T-cell (primary cell): ENCODE measurements at regions not wholly inside any gene's neighbourhood (a gene's known extent, or its start where the extent isn't known, plus 50 kb on each side); places are given as distances from the start of the nearest gene placed in this dataset.
"Not testable (repeated sequence)": the region's sequence is repeated elsewhere in the genome, so short reads cannot be mapped to it uniquely, and the experiment has no call there.

Experiments
- ATAC-seq, 4 experiments: fragments of 200-7000 bp in 3 of 4; fragments of 150-1000 bp in 1 of 4; cut with Tn5 transposase; replicated peaks in 1 of 4; 1 replicate in 3 of 4; 2 replicates in 1 of 4; pipeline ENCODE4 v1.10.0; 2021; ENCODE audit warnings: moderate library complexity in 3 of 4, mild to moderate bottlenecking in 2 of 4, moderate number of reproducible peaks in 1 of 4
- CTCF ChIA-PET, 2 donors: fragments of 300-600 bp; sonication (Branson Sonifier 250); formaldehyde crosslinking; loops; one replicate each; lab custom pipeline; 2022; ENCODE audit warnings: antibody characterized with exemption in 2 of 2; lab: Charles Lee
- POLR2A ChIA-PET, 2 donors: fragments of 300-600 bp; sonication (Branson Sonifier 250); formaldehyde crosslinking; loops; one replicate each; lab custom pipeline; 2022; ENCODE audit warnings: antibody characterized with exemption in 2 of 2; lab: Charles Lee
- DNase-seq, 35 experiments: peaks; one replicate each; pipeline versions ENCODE4 v3.0.0 to v3.0.0-alpha.2; 2013 to 2023
- H3K27ac ChIP-seq: one replicate; pipeline ENCODE4 v1.5.1; 2013; ENCODE audit warnings: low read length
- H3K27me3 ChIP-seq, 2 experiments: replicated peaks in 1 of 2; 1 replicate in 1 of 2; 2 replicates in 1 of 2; pipeline versions ENCODE4 v1.6.1 to v1.7.0; 2013; ENCODE audit warnings: low read length in 1 of 2, mixed read lengths in 1 of 2; ENCODE audit not compliant: control insufficient read depth in 2 of 2, insufficient read depth in 2 of 2; ENCODE audit errors: extremely low read depth in 1 of 2
- H3K36me3 ChIP-seq, 2 donors: 1 replicate in 1 of 2; 2 replicates in 1 of 2; pipeline versions ENCODE4 v1.6.1 to v1.7.0; 2013; ENCODE audit warnings: low read length in 1 of 2; ENCODE audit not compliant: control insufficient read depth in 2 of 2, insufficient read depth in 1 of 2; ENCODE audit errors: extremely low read depth in 1 of 2
- H3K4me1 ChIP-seq, 2 experiments: 1 replicate in 1 of 2; 2 replicates in 1 of 2; pipeline versions ENCODE4 v1.6.1 to v1.7.0; 2013; ENCODE audit warnings: low read length in 2 of 2, mixed read lengths in 1 of 2; ENCODE audit not compliant: insufficient read depth in 2 of 2, control insufficient read depth in 1 of 2; ENCODE audit errors: extremely low read depth in 1 of 2
- H3K4me3 ChIP-seq, 2 donors: 1 replicate in 1 of 2; 2 replicates in 1 of 2; pipeline versions ENCODE4 v1.5.1 to v1.7.0; 2013; ENCODE audit warnings: mild to moderate bottlenecking in 2 of 2, low read length in 1 of 2, moderate library complexity in 1 of 2; ENCODE audit not compliant: control insufficient read depth in 1 of 2; ENCODE audit errors: extremely low read depth in 1 of 2
- H3K9me3 ChIP-seq: 2 replicates; pipeline ENCODE4 v1.7.0; 2013
- H3K27ac Mint-ChIP-seq, 2 donors: one replicate each; pipeline ENCODE4 v1.8.0; 2020 to 2021; ENCODE audit warnings: mild to moderate bottlenecking in 2 of 2, mixed read lengths in 2 of 2
- H3K27me3 Mint-ChIP-seq, 2 donors: one replicate each; pipeline ENCODE4 v1.8.0; 2021 to 2022; ENCODE audit warnings: mixed read lengths in 2 of 2
- H3K36me3 Mint-ChIP-seq: one replicate; pipeline ENCODE4 v1.8.0; 2021; ENCODE audit warnings: mixed read lengths
- H3K4me1 Mint-ChIP-seq, 3 donors: one replicate each; pipeline ENCODE4 v1.8.0; 2020 to 2022; ENCODE audit warnings: mixed read lengths in 3 of 3, mild to moderate bottlenecking in 1 of 3
- H3K4me3 Mint-ChIP-seq, 3 donors: one replicate each; pipeline ENCODE4 v1.8.0; 2020 to 2022; ENCODE audit warnings: mild to moderate bottlenecking in 3 of 3, mixed read lengths in 3 of 3, moderate library complexity in 3 of 3
- H3K9me3 Mint-ChIP-seq, 3 donors: one replicate each; pipeline ENCODE4 v1.8.0; 2020 to 2022; ENCODE audit warnings: mixed read lengths in 3 of 3
- WGBS: methylation state at CpG from one replicate; pipeline ENCODE4 v1.1.5; 2013; ENCODE audit warnings: missing lambda C conversion rate; ENCODE audit not compliant: insufficient coverage; 5-methylcytosine and 5-hydroxymethylcytosine counted together

- H3K9me3 Mint-ChIP-seq = peaks cover 0 to 3% (median 0%) of the 10 kb centered on the region in 3 donors
- ATAC-seq (no peak), DNase-seq (no peak)
- H3K4me3 Mint-ChIP-seq = no peak overlapping the region
- peaks cover 0 to 5% (median 2%) of the 10 kb centered on the region in 3 donors for H3K4me1 Mint-ChIP-seq
- no peaks in the 10 kb centered on the region for H3K36me3 Mint-ChIP-seq
- H3K27me3 Mint-ChIP-seq = no peaks in the 10 kb centered on the region
- Histone ChIP-seq H3K9me3 (no peaks in the 10 kb centered on the region), H3K4me3 (no peak overlapping the region), H3K4me1 (no peaks in the 10 kb centered on the region), H3K27ac (no peak overlapping the region), H3K36me3 (no peaks in the 10 kb centered on the region), H3K27me3 (peaks cover 0 to 2% of the 10 kb centered on the region in 2 experiments)
- H3K27ac Mint-ChIP-seq = no peak overlapping the region
- CTCF ChIA-PET = no interaction called here
- POLR2A ChIA-PET = no interaction called here
Measured at GRCh38 chr21:15127437-15127836, 62.6 kb upstream of the NRIP1 start.

DNA sequence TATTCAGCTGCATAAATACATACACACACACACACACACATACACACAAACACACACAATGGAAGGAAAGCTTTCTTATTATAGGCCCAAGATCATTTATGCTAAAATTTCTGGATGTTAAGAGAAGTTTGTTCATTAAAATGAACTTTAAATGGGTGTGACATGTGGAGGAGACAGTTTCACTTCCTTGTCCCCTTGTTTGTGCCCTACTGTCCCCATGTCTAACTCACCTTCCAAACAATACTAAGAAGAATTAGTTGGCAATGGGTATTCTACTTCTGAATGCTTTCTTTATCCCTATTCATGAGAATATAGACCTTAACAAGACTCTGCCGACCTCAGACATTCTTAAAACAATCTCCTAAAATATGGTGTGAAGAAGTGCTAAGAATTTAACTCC is 63.5 kb upstream of the NRIP1 start:
- H3K9me3 Mint-ChIP-seq = peaks cover 0 to 3% (median 0%) of the 10 kb centered on the region in 3 donors
- ChIA-PET CTCF (no interaction called here), POLR2A (interaction anchor here in 1 of 2 donors (0.6 kb wide), 1 partner anchor 21 kb away, joined by 3 read pairs; no protein-coding TSS in a partner anchor)
- no peaks in the 10 kb centered on the region for H3K36me3 Mint-ChIP-seq
- H3K4me1 ChIP-seq = no peaks in the 10 kb centered on the region
- no peaks in the 10 kb centered on the region for H3K9me3 ChIP-seq
- no peak overlapping the region for H3K4me3 ChIP-seq
- ATAC-seq (no peak), DNase-seq (no peak)
- H3K27me3 ChIP-seq = peaks cover 0 to 2% of the 10 kb centered on the region in 2 experiments
- H3K4me1 Mint-ChIP-seq = peaks cover 0 to 5% (median 2%) of the 10 kb centered on the region in 3 donors
- WGBS = no CpG with 5 or more reads among the region's 1 CpG
- no peaks in the 10 kb centered on the region for H3K36me3 ChIP-seq
- H3K27me3 Mint-ChIP-seq = no peaks in the 10 kb centered on the region
- no peak overlapping the region for H3K27ac Mint-ChIP-seq
- H3K4me3 Mint-ChIP-seq = no peak overlapping the region
- H3K27ac ChIP-seq = no peak overlapping the region

- H3K4me1 ChIP-seq, H3K27ac ChIP-seq, POLR2A ChIA-PET, H3K4me1 Mint-ChIP-seq, H3K4me3 Mint-ChIP-seq, H3K27me3 ChIP-seq, CTCF ChIA-PET, H3K9me3 Mint-ChIP-seq, H3K36me3 ChIP-seq, ATAC-seq, H3K27me3 Mint-ChIP-seq, H3K27ac Mint-ChIP-seq, H3K9me3 ChIP-seq, H3K4me3 ChIP-seq, H3K36me3 Mint-ChIP-seq: not testable (repeated sequence)
- DNase-seq = peak in 1 of 35 experiments; percentile 4
Measured at GRCh38 chr21:15128714-15129113, 63.9 kb upstream of the NRIP1 start.

- H3K36me3 ChIP-seq = no peaks in the 10 kb centered on the region
- H3K4me3 Mint-ChIP-seq = no peak overlapping the region
- CTCF ChIA-PET = interaction anchor here in 1 of 2 donors (0.5 kb wide), 1 partner anchor 83 kb away, joined by 3 read pairs; no protein-coding TSS in a partner anchor
Measured at GRCh38 chr21:15130326-15130725, 65.5 kb upstream of the NRIP1 start.

DNA sequence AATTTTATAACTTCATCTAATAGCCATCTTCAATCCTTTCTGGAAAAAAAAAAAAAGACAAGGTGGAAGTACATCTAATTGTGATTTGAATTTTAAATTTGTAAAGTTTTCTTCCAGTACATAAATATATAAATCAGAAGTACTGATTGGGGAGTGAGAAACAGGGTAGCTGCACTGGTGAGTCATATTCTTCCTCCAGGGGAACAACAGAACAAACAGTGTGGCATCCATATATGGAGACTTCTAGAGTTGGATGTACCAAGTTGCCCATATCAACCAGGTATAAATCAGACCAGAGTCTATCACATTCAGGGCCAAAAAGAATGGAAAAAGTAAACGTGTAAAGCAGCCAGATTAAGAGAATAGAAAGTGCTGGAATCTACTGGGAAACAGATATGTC is 66.0 kb upstream of the NRIP1 start:
- WGBS = no CpG with 5 or more reads among the region's 1 CpG
- Mint-ChIP-seq H3K27ac (no peak overlapping the region), H3K4me3 (no peak overlapping the region), H3K4me1 (peaks cover 0 to 5% (median 2%) of the 10 kb centered on the region in 3 donors), H3K27me3 (no peaks in the 10 kb centered on the region), H3K36me3 (no peaks in the 10 kb centered on the region), H3K9me3 (peaks cover 0 to 3% (median 0%) of the 10 kb centered on the region in 3 donors)
- no peak for ATAC-seq
- H3K4me3 ChIP-seq = no peak overlapping the region
- peaks cover 0 to 2% of the 10 kb centered on the region in 2 experiments for H3K27me3 ChIP-seq
- no peaks in the 10 kb centered on the region for H3K9me3 ChIP-seq
- no peak for DNase-seq
- H3K36me3 ChIP-seq = no peaks in the 10 kb centered on the region
- H3K27ac ChIP-seq = no peak overlapping the region
- ChIA-PET POLR2A (no interaction called here), CTCF (no interaction called here)
- H3K4me1 ChIP-seq = no peaks in the 10 kb centered on the region

More at GRCh38 chr21:15130326-15130725, 65.5 kb upstream of the NRIP1 start:
- WGBS = 71% methylated on average over 5 of the region's 6 CpGs
- no peak overlapping the region for H3K27ac ChIP-seq
- peaks cover 0 to 5% (median 2%) of the 10 kb centered on the region in 3 donors for H3K4me1 Mint-ChIP-seq
- no peaks in the 10 kb centered on the region for H3K27me3 Mint-ChIP-seq
- peaks cover 0 to 3% (median 0%) of the 10 kb centered on the region in 3 donors for H3K9me3 Mint-ChIP-seq
- H3K36me3 Mint-ChIP-seq = no peaks in the 10 kb centered on the region
- POLR2A ChIA-PET = no interaction called here
- ATAC-seq = no peak
- H3K27me3 ChIP-seq = peaks cover 0 to 2% of the 10 kb centered on the region in 2 experiments
- H3K4me1 ChIP-seq = no peaks in the 10 kb centered on the region
- H3K9me3 ChIP-seq = no peaks in the 10 kb centered on the region
- H3K27ac Mint-ChIP-seq = no peak overlapping the region
- no peak for DNase-seq
- no peak overlapping the region for H3K4me3 ChIP-seq

DNA sequence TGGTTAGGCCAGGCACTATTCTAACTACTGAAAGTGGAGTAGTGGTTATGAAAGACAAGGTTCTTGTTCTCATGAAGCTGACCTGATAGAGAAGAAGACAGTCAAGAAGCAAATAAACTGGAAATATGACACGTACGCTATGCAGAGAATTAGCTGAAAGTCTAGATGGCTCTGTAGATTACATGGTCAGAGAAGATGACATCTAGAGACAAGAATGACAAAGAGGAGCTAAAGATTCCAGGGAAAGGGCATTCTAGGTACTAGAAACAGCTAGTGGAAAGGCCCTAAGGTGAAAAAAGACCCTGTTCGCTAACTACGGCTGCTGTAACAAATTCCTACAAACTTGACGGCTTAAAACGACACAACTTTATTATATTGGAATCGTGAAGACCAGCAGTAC is 68.0 kb upstream of the NRIP1 start:
- ChIA-PET POLR2A (no interaction called here), CTCF (interaction anchor here in 1 of 2 donors (0.6 kb wide), 1 partner anchor 30 kb away, joined by 4 read pairs; no protein-coding TSS in a partner anchor)
- Mint-ChIP-seq H3K9me3 (peaks cover 0 to 3% (median 0%) of the 10 kb centered on the region in 3 donors), H3K4me1 (peaks cover 0 to 5% (median 2%) of the 10 kb centered on the region in 3 donors), H3K36me3 (no peaks in the 10 kb centered on the region), H3K27me3 (peaks cover 1 to 5% of the 10 kb centered on the region in 2 donors), H3K4me3 (no peak overlapping the region), H3K27ac (no peak overlapping the region)
- Histone ChIP-seq H3K4me1 (no peaks in the 10 kb centered on the region), H3K4me3 (no peak overlapping the region), H3K27ac (no peak overlapping the region), H3K36me3 (no peaks in the 10 kb centered on the region), H3K9me3 (no peaks in the 10 kb centered on the region), H3K27me3 (no peaks in the 10 kb centered on the region)
- DNase-seq = no peak
- WGBS = 83% methylated on average over 7 of the region's 7 CpGs
- ATAC-seq = no peak
